GM19193 (cell line): ENCODE measurements at regions not wholly inside any gene's neighbourhood (a gene's known extent, or its start where the extent isn't known, plus 50 kb on each side); places are given as distances from the start of the nearest gene placed in this dataset.

ENCODE experiments used
- POLR2A ChIP-seq: IDR thresholded peaks from 4 replicates; pipeline ENCODE4 v1.6.1; 2011; ENCODE audit not compliant: insufficient read depth, insufficient read length; ENCODE audit errors: extremely low read depth

DNA sequence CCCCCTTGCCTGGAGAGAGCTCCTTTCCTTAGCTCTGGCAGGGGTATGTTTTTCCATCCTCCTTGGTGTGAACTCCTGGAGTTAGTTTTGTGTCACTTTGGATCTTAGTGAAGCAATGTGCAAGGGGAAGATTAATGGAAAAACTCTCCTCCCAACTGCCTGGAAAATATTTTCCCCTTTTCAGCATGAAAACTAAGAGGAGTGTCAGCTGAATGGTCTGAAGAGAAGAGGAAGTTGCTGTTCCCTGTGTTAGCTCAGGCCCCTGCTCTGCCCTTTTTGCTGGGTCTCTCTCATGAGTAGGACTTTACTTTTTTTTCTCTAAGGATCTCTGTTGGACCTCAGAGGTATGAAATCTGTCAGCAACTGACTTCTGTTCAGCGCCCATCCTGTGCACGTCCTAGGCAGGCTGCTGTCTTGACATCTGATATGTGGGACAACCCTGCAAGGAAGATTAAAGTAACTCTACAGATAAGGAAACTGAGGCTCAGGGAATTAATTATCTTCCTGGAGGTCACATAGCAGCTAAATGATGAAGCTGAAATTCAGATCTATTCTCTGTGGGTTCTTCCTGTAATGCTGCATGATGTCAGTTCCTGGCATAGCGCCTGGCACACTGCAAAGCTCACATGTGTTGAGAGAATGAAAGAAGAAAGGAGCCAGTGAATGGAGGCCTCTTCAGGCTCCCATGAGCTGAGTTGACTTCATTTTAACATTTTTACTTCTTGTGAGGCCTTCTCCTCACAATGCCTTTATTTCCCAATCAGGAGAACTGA is 109.7 kb upstream of the GALNT15 start:
- no peak for TF ChIP-seq POLR2A

DNA sequence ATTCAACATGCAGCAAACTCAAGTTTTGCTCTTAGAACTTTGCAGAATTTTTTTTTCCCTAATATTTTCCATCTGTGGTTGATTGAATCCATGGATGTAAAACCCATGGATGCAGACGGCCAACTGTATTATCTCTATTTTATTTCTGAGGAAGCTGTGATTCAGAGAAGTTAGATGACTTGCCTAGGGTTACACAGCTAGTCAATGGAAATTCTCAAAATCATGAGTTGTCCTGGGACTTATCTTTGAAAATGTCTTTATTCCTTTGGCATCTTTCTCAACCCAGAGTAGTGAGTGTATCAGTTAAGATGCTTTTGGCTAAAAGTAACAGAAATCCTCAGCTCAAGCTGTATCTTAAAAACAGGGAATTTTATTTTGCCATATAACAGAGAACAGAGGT is 107.9 kb upstream of the GALNT15 start:
- TF ChIP-seq POLR2A, result no peak

DNA sequence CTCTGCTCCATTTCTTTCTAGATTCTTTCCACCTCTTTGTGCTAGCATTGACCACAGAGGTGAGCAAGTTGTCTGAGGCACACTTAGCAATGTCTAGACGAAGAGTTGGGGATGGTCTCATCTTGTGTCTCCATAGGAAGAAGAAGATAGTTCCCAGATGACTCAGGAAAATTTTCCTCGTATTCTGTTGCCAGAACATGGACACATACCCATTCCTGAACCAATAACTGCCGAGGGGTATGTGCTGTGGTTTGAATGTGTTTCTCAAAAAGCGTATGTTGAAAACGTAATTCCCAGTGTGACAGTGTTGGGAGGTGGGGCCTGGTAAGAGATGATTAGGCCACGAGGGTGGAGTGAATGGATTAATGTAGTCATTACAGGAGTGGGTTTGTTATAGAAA is 107.5 kb upstream of the GALNT15 start:
- TF ChIP-seq POLR2A, result no peak

DNA sequence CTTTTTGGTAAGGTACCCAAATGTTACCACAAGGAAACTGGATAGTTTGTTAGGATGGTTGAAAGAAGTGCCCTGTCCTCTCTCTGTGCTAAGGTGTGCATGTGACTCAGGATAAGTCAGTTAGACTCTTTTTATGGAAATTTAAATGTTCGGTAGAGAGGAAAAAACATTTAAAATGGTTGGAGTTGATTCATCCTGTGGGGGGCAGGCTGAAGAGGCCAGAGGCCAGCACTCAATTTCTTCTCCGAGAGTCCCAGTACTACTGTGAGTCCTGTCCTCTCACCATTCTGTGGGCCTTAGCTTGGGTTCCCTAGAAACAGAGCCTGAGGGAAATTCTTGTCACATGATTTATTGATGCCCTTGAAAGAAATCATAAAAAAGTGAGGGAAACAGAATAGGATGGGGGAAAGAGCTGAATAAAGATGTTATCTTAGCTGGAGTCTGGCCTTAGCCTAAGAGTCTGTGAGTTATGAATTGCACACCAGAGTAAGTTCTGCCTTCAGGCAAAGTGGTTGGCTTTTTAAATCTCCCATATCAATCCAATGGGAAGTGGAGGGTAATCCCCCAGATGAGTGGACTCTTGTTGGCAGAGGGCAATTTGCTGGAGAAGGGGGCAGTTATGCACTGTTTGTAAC is 106.5 kb upstream of the GALNT15 start:
- TF ChIP-seq POLR2A, result no peak

DNA sequence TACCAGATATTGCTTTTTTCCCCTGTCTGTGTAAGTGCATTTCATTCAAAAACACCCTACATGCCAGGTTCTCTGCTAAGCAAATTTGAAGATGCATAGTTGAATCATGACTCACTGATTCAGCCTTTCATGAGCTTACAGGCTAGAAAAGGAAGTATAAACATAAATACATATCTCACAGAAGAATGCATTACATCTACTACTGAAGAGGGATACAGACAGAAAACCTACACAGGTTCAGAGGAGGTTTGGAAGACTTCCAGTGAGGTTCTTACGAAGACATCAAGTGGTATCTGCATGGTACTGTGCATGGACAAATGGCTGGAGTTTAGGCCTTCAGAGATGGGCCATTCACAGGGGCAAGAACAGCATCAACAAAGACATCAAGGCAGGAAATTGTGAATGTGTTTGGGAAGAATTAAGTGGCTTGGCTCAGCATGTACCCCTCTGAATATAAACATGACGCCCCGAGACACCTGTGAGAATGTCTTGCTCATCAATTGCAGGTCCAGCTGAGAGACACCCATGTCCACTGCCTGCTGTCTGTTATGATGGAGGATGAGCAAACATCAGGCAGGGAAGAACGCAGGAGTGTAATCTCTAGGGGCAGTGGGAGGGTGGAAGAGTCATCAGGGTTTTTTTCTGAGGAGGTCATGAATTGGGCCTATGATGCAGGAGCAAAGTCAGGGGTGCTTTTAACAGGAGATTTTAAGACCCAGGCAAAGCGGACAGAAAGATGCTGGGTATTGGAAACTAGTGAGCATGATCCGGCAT is 105.1 kb upstream of the GALNT15 start:
- TF ChIP-seq POLR2A, result no peak

DNA sequence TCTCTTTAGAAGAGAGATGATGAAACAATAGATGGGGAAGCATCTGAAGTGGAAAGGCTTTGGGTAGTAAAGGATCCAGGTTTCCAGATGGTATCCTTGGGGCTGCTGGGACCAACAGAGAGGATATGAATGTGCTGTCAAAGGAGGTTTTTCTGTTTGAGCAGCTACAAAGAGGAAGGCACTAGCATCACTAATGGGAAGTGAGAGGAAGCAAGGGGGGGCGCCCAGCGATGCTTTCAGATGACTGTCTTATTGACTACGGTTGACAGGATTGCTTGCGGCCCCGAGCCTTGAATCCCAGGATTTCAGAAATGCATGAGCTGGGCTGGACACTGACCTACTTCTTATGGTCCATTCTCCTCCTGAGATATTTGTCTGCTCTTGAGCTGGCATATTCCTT is 103.8 kb upstream of the GALNT15 start:
- no peak for TF ChIP-seq POLR2A

DNA sequence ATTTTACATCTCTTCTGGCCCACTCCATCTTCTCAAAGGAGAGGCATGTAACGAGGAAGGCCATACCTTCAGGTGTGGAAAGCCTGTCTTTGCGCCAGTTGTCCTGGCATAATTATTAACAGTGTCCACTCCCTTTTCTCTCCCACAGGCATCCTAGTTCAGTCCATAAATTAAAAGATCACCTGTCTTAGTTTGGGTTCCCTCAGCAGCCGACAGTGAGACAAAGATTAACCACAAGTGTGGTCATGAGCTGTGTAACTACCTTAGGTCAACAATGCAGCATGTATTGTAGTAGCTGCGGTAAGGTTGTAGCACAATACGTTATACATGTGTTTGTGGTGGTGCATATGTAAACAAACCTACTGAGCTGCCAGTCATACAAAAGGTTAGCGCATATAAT is 103.3 kb upstream of the GALNT15 start:
- TF ChIP-seq POLR2A, result no peak

DNA sequence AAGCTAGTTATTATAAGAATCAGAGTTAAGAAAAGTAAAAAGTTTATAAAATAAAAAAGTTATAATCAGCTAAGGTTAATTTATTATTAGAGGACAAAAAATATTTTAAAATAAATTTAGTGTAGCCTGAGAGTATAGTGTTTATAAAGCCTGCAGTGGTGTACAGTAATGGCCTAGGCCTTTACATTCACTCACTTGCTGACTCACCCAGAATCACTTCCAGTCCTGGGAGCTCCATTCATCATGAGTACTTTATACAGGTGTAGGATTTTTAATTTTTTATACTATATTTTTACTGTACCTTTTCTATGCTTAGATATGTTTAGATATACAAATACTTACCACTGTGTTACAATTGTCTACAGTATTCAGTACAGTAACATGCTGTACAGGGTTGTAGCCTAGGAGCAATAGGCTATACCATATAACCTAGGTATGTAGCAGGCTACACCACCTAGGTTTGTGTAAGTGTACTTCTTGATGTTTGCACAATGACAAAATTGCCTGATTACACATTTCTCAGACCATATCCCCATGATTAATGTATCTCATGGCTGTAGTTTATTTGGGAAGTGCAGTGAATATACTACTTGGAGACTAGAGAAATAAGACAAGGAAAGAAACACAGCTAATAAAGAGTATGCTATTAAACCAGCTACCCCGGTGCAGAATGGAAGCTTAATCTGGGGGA is 101.9 kb upstream of the GALNT15 start:
- no peak for TF ChIP-seq POLR2A

DNA sequence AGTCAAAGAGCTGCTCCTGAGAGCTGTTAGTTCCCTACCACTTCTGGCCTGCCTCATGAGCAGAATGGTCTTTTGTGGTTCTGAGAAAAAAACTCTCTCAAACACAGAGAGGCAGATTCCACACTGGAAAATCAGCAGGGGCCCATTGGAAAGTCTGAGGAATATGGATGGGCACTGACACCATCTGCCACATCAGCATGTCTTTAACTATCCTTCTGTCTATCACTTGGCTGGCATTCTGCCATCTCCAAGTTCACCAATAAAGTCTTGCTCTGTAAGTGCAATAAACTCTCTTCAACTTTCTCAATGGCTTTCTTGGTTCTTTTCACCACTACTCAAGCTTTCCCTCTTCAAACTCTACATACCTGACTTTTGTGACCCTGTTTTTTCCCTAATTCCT is 101.3 kb upstream of the GALNT15 start:
- TF ChIP-seq POLR2A, result no peak

DNA sequence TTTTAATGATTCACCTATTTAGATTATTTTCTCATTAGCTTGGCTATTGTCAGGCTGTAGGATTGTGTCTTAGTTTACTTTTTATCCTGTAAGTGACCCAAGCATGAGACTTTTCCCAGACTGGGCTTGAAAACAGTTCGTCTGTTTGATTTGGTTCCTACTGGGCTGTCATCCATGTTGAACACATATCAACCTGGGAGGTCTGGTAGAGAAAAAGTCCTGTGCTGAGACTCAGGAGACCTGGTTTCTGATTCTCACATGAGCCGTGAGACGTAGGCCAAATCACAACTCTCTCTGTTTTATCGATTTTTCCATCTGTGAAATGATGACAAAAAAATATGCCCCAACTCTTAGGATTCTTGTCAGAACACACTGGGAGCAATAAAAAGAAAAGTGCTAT is 98.8 kb upstream of the GALNT15 start:
- no peak for TF ChIP-seq POLR2A

DNA sequence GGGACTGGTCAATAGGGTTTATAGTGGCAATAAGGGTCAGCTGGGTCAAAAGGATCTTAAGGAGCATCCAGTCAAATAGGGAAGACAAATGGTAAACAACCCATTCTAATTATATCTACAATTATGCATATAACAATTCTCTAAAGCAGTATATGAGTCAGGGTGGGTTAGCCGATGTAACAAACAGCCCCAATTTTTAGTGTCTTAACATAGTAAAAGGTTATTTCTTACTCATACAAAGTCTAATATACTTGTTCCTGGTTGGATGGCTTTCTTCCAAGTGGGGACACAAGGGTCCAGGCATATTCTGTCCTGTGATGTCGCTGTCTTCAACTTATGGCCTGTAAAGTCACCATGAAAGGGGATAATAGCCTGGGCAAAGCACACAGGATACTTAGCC is 97.9 kb upstream of the GALNT15 start:
- no peak for TF ChIP-seq POLR2A

DNA sequence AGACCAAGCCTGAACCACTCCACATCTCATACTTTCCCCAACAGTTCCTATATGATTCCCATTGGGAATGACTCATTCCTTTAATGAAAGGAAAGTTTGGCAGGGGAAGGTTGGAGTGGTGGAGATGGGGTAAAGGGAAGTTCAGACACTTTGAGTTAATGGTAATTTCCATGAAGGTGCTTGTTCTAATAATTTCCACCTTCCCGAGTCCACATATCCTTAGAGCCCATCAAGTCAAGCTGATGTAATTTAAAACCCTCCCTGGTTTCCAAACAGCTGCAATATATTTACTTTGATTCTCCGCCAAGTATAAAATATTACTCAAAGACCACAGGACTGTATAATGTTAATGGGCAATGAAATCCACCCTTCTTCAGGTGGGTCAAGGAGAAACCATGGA is 95.0 kb upstream of the GALNT15 start:
- TF ChIP-seq POLR2A, result no peak

DNA sequence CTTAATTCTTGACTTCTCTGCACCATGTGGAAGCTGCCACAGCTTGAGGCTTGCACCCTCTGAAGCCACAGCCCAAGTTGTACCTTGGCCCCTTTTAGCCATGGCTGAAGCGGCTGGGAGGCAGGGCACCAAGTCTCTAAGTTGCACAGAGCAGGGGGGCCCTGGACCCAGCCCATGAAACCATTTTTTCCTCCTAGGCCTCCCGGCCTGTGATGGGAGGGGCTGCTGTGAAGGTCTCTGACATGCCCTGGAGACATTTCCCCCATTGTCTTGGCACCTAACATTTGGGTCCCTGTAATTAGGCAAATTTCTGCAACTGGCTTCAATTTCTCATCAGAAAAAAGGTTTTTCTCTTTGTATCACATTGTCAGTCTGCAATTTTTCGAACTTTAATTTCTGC is 92.8 kb upstream of the GALNT15 start:
- TF ChIP-seq POLR2A, result no peak

DNA sequence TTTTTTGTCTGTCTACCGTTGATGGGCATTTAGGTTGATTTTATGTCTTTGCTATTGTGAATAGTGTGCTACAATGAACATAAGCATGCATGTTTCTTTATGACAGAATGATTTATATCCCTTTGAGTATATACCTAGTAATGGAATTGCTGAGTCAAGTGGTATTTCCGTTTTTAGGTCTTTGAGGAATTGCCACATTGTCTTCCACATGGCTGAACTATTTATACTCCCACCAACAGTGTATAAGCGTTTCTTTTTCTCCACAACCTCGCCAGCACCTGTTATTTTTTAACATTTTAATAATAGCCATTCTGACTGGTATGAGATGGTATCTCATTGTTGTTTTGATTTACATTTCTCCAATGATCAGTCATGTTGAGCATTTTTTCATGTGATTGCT is 89.6 kb upstream of the GALNT15 start:
- TF ChIP-seq POLR2A, result no peak

DNA sequence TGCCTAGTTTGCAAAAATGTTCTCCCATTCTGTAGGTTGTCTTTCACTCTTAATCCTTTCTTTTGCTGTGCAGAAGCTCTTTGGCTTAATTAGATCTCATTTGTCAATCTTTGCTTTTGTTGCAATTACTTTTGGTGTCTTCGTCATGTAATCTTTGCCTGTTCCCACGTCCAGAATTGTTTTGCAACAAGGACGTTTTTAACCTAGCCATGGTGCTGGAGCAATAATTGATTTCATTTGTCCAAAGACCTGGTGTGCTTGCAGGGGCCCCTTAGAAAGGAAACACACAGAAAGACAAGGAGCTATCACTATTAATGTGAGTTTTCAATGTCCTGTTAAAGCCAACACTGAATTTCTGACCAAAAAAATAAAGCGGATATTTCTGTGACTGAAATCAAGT is 89.1 kb upstream of the GALNT15 start:
- TF ChIP-seq POLR2A, result no peak

DNA sequence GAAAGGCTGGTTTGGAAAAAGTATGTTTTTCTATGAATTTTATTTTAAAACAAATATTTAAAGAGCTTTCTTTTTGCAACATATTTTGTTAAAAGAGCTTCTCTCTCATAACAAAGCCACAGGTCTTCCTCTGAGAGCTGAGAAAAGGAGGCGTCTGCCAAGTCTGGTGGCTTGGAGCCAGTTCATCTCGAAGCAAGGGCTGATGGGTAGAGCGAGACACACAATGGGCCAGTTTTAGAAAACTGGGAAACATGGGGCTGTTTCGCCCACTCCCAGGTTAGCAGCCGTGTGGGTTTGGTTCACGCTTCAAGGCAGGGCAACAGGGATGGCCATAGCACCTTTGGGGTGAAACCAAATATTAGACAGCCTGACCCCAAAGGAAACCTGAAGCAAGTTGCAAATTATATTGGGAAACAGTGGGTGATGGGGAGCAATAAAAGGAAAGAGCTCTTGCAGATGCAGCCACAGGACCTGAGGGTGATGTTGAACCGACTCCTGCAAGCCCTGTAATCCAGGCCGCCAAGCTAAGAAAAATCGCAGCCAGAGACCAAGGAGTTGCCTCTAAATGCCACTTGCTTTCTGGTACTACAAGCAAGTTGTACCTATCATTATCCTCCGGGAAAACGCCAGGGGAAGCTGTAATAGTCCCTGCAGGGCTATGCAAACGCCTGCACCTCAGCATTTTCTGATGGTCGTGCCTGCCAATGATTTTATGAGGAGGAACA is 88.4 kb upstream of the GALNT15 start:
- TF ChIP-seq POLR2A, result no peak

DNA sequence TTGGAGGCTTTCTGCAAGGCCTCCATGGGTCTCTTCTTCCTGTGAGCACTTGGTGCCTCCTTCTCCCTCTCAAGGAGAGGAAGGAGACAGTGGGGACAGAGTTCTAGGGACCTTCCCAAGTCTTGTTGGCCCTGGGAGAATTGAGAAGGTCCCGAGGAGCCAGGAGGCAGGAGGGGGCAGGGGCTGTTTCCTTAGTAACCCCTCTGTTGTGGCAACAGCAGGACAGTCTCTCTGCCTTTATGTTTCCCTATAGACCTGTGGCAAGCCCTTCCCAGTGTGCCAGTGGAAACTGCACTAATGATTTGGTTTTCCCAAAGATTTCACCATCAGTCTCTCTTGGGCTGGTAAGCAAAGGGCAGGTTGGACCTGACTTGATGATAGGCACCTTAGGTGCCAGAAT is 87.8 kb upstream of the GALNT15 start:
- TF ChIP-seq POLR2A, result no peak
